ENCODE measurements at regions not wholly inside any gene's neighbourhood (a gene's known extent, or its start where the extent isn't known, plus 50 kb on each side); places are given as distances from the start of the nearest gene placed in this dataset.

GRCh38 chr5:15261269-15261995 is 238.5 kb upstream of the FBXL7 start:
- TF ChIP-seq POLR2A (IDR thresholded peaks at IDR 0.05; ENCODE audit: low read length): no peak
- no peak for TF ChIP-seq GATA1 (IDR thresholded peaks at IDR 0.05; ENCODE audit: low read depth, low read length)
